ENCODE measurements at regions not wholly inside any gene's neighbourhood (a gene's known extent, or its start where the extent isn't known, plus 50 kb on each side); places are given as distances from the start of the nearest gene placed in this dataset.

GRCh38 chr11:79922641-79923040 is 481.8 kb upstream of the TENM4 start:
- no peak for TF ChIP-seq TAF1 (IDR thresholded peaks at IDR 0.05; ENCODE audit: borderline replicate concordance, low read depth, low read length)
- TF ChIP-seq CTCF (IDR thresholded peaks at IDR 0.05 in 2 of 3, conservative IDR thresholded peaks at IDR 0.05 in 1 of 3; ENCODE audit: control insufficient read depth in 2 of 3, extremely low read depth in 1 of 3, insufficient read depth in 1 of 3, low read depth in 3 of 3, low read length in 3 of 3) = no peak
- TF ChIP-seq JUND (IDR thresholded peaks at IDR 0.05; ENCODE audit: low read depth, low read length) = no peak
